ENCODE measurements at regions not wholly inside any gene's neighbourhood (a gene's known extent, or its start where the extent isn't known, plus 50 kb on each side); places are given as distances from the start of the nearest gene placed in this dataset.
"Not testable (repeated sequence)": the region's sequence is repeated elsewhere in the genome, so short reads cannot be mapped to it uniquely, and the experiment has no call there.

DNA sequence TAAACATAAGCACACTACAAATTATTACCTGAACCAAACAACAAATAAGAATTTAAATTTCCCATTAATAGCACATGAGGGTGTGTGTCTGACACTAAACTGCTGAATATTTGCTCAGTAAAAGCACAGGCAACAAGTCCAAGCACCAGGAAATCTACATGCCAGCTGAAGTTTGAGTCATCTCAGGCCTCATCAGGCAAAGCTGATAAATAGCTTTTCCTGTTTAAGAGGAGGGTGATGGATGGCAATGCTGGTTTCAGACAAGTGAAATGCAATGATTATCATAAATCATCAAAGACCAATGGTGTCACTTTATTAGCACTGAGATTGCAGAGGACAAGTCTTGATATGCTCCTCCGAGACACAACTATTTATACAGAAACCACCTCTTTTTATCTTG, 1668.0 kb upstream of the C9orf72 start:
- no peak for TF ChIP-seq CTCF (IDR thresholded peaks at IDR 0.05; ENCODE audit: unreplicated experiment in 3 of 3)
- Mint-ChIP-seq H3K9me3 (no peaks in the 10 kb centered on the region), H3K36me3 (ENCODE audit: low read depth) (no peaks in the 10 kb centered on the region), H3K4me3 (no peak overlapping the region), H3K27me3 (ENCODE audit: low read depth) (no peaks in the 10 kb centered on the region), H3K4me1 (no peaks in the 10 kb centered on the region), H3K27ac (no peak overlapping the region)

DNA sequence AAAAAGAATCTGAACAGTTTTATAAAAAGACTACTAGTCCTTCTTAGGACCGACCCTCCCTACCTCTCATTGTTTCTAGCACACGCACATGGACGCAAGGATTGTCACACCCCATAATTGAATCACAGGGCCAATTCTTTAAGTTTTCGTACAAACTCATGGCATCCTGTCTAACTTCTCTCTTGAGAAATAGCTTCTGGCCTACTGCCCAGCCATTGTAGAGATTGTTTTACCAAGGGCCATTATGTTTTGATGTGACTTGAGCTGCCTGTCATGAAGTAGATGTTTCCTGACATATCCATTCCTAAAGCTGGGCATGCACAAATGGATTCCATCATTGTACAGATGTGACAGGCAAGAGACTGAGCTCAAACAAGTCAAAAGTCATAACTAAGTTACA, 1672.1 kb upstream of the C9orf72 start:
- H3K27me3 Mint-ChIP-seq (ENCODE audit: low read depth), result no peaks in the 10 kb centered on the region
- no peaks in the 10 kb centered on the region for H3K4me1 Mint-ChIP-seq
- no peak for TF ChIP-seq CTCF (IDR thresholded peaks at IDR 0.05; ENCODE audit: unreplicated experiment in 3 of 3)
- no peak overlapping the region for H3K4me3 Mint-ChIP-seq
- H3K9me3 Mint-ChIP-seq, result no peaks in the 10 kb centered on the region
- no peak overlapping the region for H3K27ac Mint-ChIP-seq
- H3K36me3 Mint-ChIP-seq (ENCODE audit: low read depth), result no peaks in the 10 kb centered on the region

GRCh38 chr9:29270400-29270799, 1697.1 kb upstream of the C9orf72 start:
- H3K27ac Mint-ChIP-seq; H3K27me3 Mint-ChIP-seq (ENCODE audit: low read depth); H3K4me3 Mint-ChIP-seq; H3K36me3 Mint-ChIP-seq (ENCODE audit: low read depth); H3K4me1 Mint-ChIP-seq: not testable (repeated sequence)
- H3K9me3 Mint-ChIP-seq, result peaks cover 15% of the 10 kb centered on the region

DNA sequence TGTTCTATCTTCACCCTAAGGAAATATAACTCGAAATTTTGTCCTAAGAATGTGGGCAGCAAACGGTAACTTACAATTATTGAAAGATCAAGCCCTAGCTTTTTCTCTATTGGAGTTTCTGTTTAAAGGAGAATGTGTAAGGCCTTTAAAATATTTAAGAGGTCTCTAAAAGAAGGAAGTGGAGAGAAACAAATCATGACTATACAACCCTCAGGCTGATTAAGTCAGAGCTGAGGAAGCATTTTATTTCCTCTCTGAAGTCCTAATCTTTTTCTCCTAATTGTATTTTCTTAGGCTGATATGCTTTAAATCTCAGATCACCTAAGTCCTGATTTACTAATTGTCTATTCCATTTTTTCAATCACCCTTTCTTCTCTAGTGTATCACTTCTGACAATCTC, 1708.8 kb upstream of the C9orf72 start:
- Mint-ChIP-seq H3K4me3 (no peak overlapping the region), H3K9me3 (no peaks in the 10 kb centered on the region), H3K27me3 (ENCODE audit: low read depth) (no peaks in the 10 kb centered on the region), H3K4me1 (no peaks in the 10 kb centered on the region), H3K27ac (no peak overlapping the region), H3K36me3 (ENCODE audit: low read depth) (no peaks in the 10 kb centered on the region)
- TF ChIP-seq CTCF (IDR thresholded peaks at IDR 0.05; ENCODE audit: unreplicated experiment in 3 of 3), result no peak

GRCh38 chr9:29285818-29286217, 1712.5 kb upstream of the C9orf72 start:
- H3K27me3 Mint-ChIP-seq (ENCODE audit: low read depth), result no peaks in the 10 kb centered on the region
- H3K9me3 Mint-ChIP-seq, result no peaks in the 10 kb centered on the region
- H3K4me1 Mint-ChIP-seq, result no peaks in the 10 kb centered on the region
- H3K27ac Mint-ChIP-seq, result no peak overlapping the region
- H3K36me3 Mint-ChIP-seq (ENCODE audit: low read depth), result no peaks in the 10 kb centered on the region
- no peak for TF ChIP-seq CTCF (IDR thresholded peaks at IDR 0.05; ENCODE audit: unreplicated experiment in 3 of 3)
- H3K4me3 Mint-ChIP-seq, result no peak overlapping the region

- Mint-ChIP-seq H3K27me3 (ENCODE audit: low read depth) (no peaks in the 10 kb centered on the region), H3K27ac (no peak overlapping the region), H3K4me3 (no peak overlapping the region), H3K36me3 (ENCODE audit: low read depth) (no peaks in the 10 kb centered on the region), H3K4me1 (no peaks in the 10 kb centered on the region), H3K9me3 (peaks cover 12% of the 10 kb centered on the region)
- TF ChIP-seq CTCF (IDR thresholded peaks at IDR 0.05; ENCODE audit: unreplicated experiment in 3 of 3), result no peak
Measured at GRCh38 chr9:29289365-29289764, 1716.1 kb upstream of the C9orf72 start.

- Mint-ChIP-seq H3K36me3 (ENCODE audit: low read depth) (no peaks in the 10 kb centered on the region), H3K27me3 (ENCODE audit: low read depth) (no peaks in the 10 kb centered on the region), H3K27ac (no peak overlapping the region), H3K4me1 (no peaks in the 10 kb centered on the region), H3K9me3 (peaks cover 21% of the 10 kb centered on the region), H3K4me3 (no peak overlapping the region)
- no peak for TF ChIP-seq CTCF (IDR thresholded peaks at IDR 0.05; ENCODE audit: unreplicated experiment in 3 of 3)
Measured at GRCh38 chr9:29290516-29290915, 1717.2 kb upstream of the C9orf72 start.
